Lung (tissue), 11 donors: ENCODE measurements at regions not wholly inside any gene's neighbourhood (a gene's known extent, or its start where the extent isn't known, plus 50 kb on each side); places are given as distances from the start of the nearest gene placed in this dataset.

Source experiments
- ATAC-seq: fragments of 200-7000 bp; cut with Tn5 transposase; one replicate; pipeline ENCODE4 v1.9.1; 2020; ENCODE audit warnings: moderate number of reproducible peaks; ENCODE audit not compliant: insufficient read depth, low FRiP score
- DNase-seq, 3 donors: peaks; one replicate each; pipeline ENCODE4 v3.0.0-alpha.2; 2013 to 2017
- H3K27ac ChIP-seq, 2 donors: one replicate each; pipeline ENCODE4 v1.5.1; 2013; ENCODE audit warnings: mild to moderate bottlenecking in 2 of 2, moderate library complexity in 2 of 2, control low read depth in 1 of 2, inconsistent platforms in 1 of 2, low read depth in 1 of 2, low read length in 1 of 2
- H3K27me3 ChIP-seq, 3 donors: one replicate each; pipeline ENCODE4 v1.5.1; 2013; ENCODE audit warnings: low read length in 2 of 3; ENCODE audit not compliant: control insufficient read depth in 3 of 3, insufficient read depth in 3 of 3
- H3K36me3 ChIP-seq, 4 donors: one replicate each; pipeline ENCODE4 v1.5.1; 2013; ENCODE audit warnings: low read length in 4 of 4, mild to moderate bottlenecking in 1 of 4, moderate library complexity in 1 of 4; ENCODE audit not compliant: control insufficient read depth in 4 of 4, insufficient read depth in 4 of 4
- H3K4me1 ChIP-seq, 5 donors: one replicate each; pipeline ENCODE4 v1.5.1; 2013; ENCODE audit warnings: low read length in 5 of 5, mild to moderate bottlenecking in 2 of 5, moderate library complexity in 1 of 5; ENCODE audit not compliant: control insufficient read depth in 5 of 5, insufficient read depth in 5 of 5
- H3K4me3 ChIP-seq: one replicate; pipeline ENCODE4 v1.5.1; 2013; ENCODE audit warnings: mild to moderate bottlenecking, control low read depth, moderate library complexity
- H3K9ac ChIP-seq, 2 donors: one replicate each; pipeline ENCODE4 v1.5.1; 2013; ENCODE audit warnings: low read length in 2 of 2, control low read depth in 1 of 2; ENCODE audit not compliant: insufficient read depth in 1 of 2
- H3K9me3 ChIP-seq, 4 donors: one replicate each; pipeline ENCODE4 v1.5.1; 2013; ENCODE audit warnings: low read length in 3 of 4, mild to moderate bottlenecking in 1 of 4, moderate library complexity in 1 of 4; ENCODE audit not compliant: control insufficient read depth in 4 of 4, insufficient read depth in 3 of 4
- CTCF ChIP-seq: IDR thresholded peaks from 2 replicates; pipeline ENCODE4 v1.5.1; 2012; ENCODE audit warnings: mild to moderate bottlenecking; ENCODE audit errors: control extremely low read depth, extremely low read depth
- WGBS, 2 donors: extraction: QIAGEN DNeasy Blood & Tissue Kit; methylation state at CpG; one replicate each; pipeline ENCODE4 v1.1.7; 2013; 5-methylcytosine and 5-hydroxymethylcytosine counted together
- donor health status: control.
- donor health status: control.
- donor health status: Bipolar disorder and iron deficiency.
- donor health status: healthy.
- donor health status: DM: yes; HTN: yes; CAD: no.

GRCh38 chr2:207304761-207305160 lies 139.0 kb upstream of the KLF7 start:
- Histone ChIP-seq H3K9ac (no peak overlapping the region), H3K36me3 (no peaks in the 10 kb centered on the region), H3K4me3 (no peak overlapping the region), H3K27ac (no peak overlapping the region), H3K27me3 (no peaks in the 10 kb centered on the region), H3K4me1 (peaks cover 0 to 2% (median 0%) of the 10 kb centered on the region in 5 donors), H3K9me3 (no peaks in the 10 kb centered on the region)
- ATAC-seq = no peak
- no peak for TF ChIP-seq CTCF
- DNase-seq = no peak
- WGBS, 2 donors = 89 to 95% methylated on average over 4 to 5 of the region's 5 CpGs

GRCh38 chr2:207308519-207309224 lies 142.9 kb upstream of the KLF7 start:
- 90 to 96% methylated on average over 3 of the region's 3 CpGs for WGBS, 2 donors

GRCh38 chr2:207311316-207312005 lies 145.7 kb upstream of the KLF7 start:
- no peak for TF ChIP-seq CTCF
- 42 to 52% methylated on average over 4 of the region's 4 CpGs for WGBS, 2 donors
- Histone ChIP-seq H3K9ac (no peak overlapping the region), H3K27me3 (no peaks in the 10 kb centered on the region), H3K4me3 (no peak overlapping the region), H3K9me3 (no peaks in the 10 kb centered on the region), H3K27ac (peak overlapping the region in 1 of 2 donors; percentile 88), H3K36me3 (no peaks in the 10 kb centered on the region), H3K4me1 (peaks cover 0 to 13% (median 0%) of the 10 kb centered on the region in 5 donors)
- DNase-seq (peak in 1 of 3 donors; percentile 12), ATAC-seq (peak; percentile 86)

More at GRCh38 chr2:207308519-207309224, 142.9 kb upstream of the KLF7 start:
- H3K36me3 ChIP-seq = no peaks in the 10 kb centered on the region
- H3K9me3 ChIP-seq = no peaks in the 10 kb centered on the region
- ATAC-seq = no peak
- TF ChIP-seq CTCF = no peak
- peaks cover 0 to 13% (median 0%) of the 10 kb centered on the region in 5 donors for H3K4me1 ChIP-seq
- H3K9ac ChIP-seq = no peak overlapping the region
- no peak for DNase-seq
- H3K4me3 ChIP-seq = no peak overlapping the region
- H3K27ac ChIP-seq = no peak overlapping the region
- no peaks in the 10 kb centered on the region for H3K27me3 ChIP-seq
